Parathyroid adenoma (tissue), 2 donors: ENCODE measurements at regions not wholly inside any gene's neighbourhood (a gene's known extent, or its start where the extent isn't known, plus 50 kb on each side); places are given as distances from the start of the nearest gene placed in this dataset.

Experiments
- H2AFZ ChIP-seq: fragments of 300-600 bp; sonication (generic); one replicate; pipeline ENCODE4 v1.7.0; 2017; ENCODE audit warnings: antibody characterized with exemption, mild to moderate bottlenecking
- H3K27ac ChIP-seq: fragments of 300-600 bp; sonication (generic); one replicate; pipeline ENCODE4 v1.7.0; 2017
- H3K27me3 ChIP-seq: fragments of 300-600 bp; sonication (generic); one replicate; pipeline ENCODE4 v1.7.0; 2017; ENCODE audit warnings: low read length; ENCODE audit not compliant: control insufficient read depth, insufficient read depth
- H3K36me3 ChIP-seq: fragments of 300-600 bp; sonication (generic); one replicate; pipeline ENCODE4 v1.7.0; 2017; ENCODE audit warnings: low read length; ENCODE audit not compliant: control insufficient read depth, insufficient read depth
- H3K4me1 ChIP-seq: fragments of 300-600 bp; sonication (generic); one replicate; pipeline ENCODE4 v1.7.0; 2017; ENCODE audit warnings: control low read depth
- H3K4me2 ChIP-seq: fragments of 300-600 bp; sonication (generic); one replicate; pipeline ENCODE4 v1.7.0; 2017; ENCODE audit warnings: low read length
- H3K4me3 ChIP-seq: fragments of 300-600 bp; sonication (generic); one replicate; pipeline ENCODE4 v1.7.0; 2017; ENCODE audit warnings: low read depth, low read length
- H3K79me2 ChIP-seq: fragments of 300-600 bp; sonication (generic); one replicate; pipeline ENCODE4 v1.7.0; 2017; ENCODE audit warnings: control low read depth
- H3K9ac ChIP-seq: fragments of 300-600 bp; sonication (generic); one replicate; pipeline ENCODE4 v1.7.0; 2017; ENCODE audit warnings: mild to moderate bottlenecking
- H3K9me3 ChIP-seq: fragments of 300-600 bp; sonication (generic); one replicate; pipeline ENCODE4 v1.7.0; 2017; ENCODE audit warnings: low read length; ENCODE audit not compliant: control insufficient read depth
- TF ChIP-seq, protein P1 (sequence below): fragments of 300-600 bp; sonication (generic); IDR thresholded peaks from one replicate; pipeline ENCODE4 v1.7.0; 2017; ENCODE audit warnings: antibody characterized with exemption, mild to moderate bottlenecking
- donor health status: primary hyperparathyroidism.

DNA sequence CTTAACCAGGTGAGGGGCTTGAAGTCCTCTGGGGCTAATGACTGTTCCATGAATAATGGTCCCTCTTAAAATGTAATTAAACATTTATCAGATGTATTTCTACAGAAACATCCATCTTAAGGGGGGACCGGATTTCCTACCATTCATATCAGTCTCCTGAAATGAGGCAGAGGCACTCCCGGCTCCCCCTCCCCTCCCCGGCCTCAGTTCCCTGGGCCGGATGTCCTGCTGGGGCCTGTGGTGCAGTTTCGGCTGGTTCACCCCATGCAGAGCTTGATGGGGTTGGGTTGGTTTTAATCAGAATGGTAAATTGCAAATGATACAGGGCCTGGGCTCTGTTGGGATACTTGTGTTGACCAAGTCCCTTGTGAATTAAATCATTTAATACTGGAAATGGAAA lies 349.4 kb downstream of the PREX1 start:
- TF ChIP-seq, protein P1, sequence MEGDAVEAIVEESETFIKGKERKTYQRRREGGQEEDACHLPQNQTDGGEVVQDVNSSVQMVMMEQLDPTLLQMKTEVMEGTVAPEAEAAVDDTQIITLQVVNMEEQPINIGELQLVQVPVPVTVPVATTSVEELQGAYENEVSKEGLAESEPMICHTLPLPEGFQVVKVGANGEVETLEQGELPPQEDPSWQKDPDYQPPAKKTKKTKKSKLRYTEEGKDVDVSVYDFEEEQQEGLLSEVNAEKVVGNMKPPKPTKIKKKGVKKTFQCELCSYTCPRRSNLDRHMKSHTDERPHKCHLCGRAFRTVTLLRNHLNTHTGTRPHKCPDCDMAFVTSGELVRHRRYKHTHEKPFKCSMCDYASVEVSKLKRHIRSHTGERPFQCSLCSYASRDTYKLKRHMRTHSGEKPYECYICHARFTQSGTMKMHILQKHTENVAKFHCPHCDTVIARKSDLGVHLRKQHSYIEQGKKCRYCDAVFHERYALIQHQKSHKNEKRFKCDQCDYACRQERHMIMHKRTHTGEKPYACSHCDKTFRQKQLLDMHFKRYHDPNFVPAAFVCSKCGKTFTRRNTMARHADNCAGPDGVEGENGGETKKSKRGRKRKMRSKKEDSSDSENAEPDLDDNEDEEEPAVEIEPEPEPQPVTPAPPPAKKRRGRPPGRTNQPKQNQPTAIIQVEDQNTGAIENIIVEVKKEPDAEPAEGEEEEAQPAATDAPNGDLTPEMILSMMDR, result no peak
- Histone ChIP-seq H3K9ac (no peak overlapping the region), H3K4me1 (peaks cover 3% of the 10 kb centered on the region), H3K79me2 (no peaks in the 10 kb centered on the region), H3K9me3 (no peaks in the 10 kb centered on the region), H3K27ac (no peak overlapping the region), H3K4me3 (no peak overlapping the region), H2AFZ (no peak overlapping the region), H3K4me2 (no peak overlapping the region), H3K36me3 (no peaks in the 10 kb centered on the region), H3K27me3 (no peaks in the 10 kb centered on the region)

DNA sequence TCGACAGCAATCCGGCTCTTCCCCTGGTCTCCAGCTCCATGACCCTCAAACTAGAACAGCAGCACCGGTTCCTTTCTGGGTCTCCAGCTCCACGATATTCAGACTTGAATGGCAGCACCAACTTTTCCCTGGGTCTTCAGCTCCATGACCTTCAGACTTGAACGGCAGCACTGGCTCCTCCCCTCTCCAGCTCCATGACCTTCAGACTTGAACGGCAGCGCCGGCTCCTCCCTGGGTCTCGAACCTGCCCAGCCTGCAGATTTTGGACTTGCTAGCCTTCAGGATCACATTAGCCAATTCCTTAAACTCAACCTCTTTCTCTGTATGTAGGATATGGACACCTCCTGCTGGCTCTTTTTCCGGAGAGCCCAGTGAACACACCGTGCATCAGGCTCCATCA lies 350.9 kb downstream of the PREX1 start:
- TF ChIP-seq, protein P1, result no peak

DNA sequence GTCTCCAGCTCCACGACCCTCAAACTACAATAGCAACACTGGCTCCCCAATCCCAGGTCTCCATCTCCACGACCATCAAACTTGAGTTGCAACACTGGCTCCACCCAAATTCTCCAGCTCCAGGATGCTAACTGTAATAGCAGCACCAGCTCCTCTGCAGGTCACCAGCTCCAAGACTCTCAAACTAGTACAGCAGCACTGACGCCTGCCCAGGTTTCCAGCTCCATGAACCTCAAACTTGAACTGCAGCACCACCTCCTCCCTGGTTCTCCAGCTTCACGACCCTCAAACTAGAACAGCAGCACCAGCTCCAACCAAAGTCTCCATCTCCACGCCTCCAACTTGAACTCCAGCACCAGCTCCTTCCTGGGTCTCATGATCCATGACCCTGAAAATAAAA lies 353.8 kb downstream of the PREX1 start:
- no peaks in the 10 kb centered on the region for H3K36me3 ChIP-seq
- no peaks in the 10 kb centered on the region for H3K4me1 ChIP-seq
- no peak overlapping the region for H3K4me2 ChIP-seq
- H3K4me3 ChIP-seq, result no peak overlapping the region
- H3K27me3 ChIP-seq, result no peaks in the 10 kb centered on the region
- H2AFZ ChIP-seq, result no peak overlapping the region
- H3K9ac ChIP-seq, result no peak overlapping the region
- TF ChIP-seq, protein P1, result no peak
- H3K27ac ChIP-seq, result no peak overlapping the region
- no peaks in the 10 kb centered on the region for H3K9me3 ChIP-seq
- H3K79me2 ChIP-seq, result no peaks in the 10 kb centered on the region

More for the DNA sequence above, 350.9 kb downstream of the PREX1 start:
- Histone ChIP-seq H3K4me2 (no peak overlapping the region), H3K27me3 (no peaks in the 10 kb centered on the region), H3K9ac (no peak overlapping the region), H3K4me1 (peaks cover 3% of the 10 kb centered on the region), H3K27ac (no peak overlapping the region), H3K4me3 (no peak overlapping the region), H3K79me2 (no peaks in the 10 kb centered on the region), H2AFZ (no peak overlapping the region), H3K9me3 (no peaks in the 10 kb centered on the region), H3K36me3 (no peaks in the 10 kb centered on the region)

DNA sequence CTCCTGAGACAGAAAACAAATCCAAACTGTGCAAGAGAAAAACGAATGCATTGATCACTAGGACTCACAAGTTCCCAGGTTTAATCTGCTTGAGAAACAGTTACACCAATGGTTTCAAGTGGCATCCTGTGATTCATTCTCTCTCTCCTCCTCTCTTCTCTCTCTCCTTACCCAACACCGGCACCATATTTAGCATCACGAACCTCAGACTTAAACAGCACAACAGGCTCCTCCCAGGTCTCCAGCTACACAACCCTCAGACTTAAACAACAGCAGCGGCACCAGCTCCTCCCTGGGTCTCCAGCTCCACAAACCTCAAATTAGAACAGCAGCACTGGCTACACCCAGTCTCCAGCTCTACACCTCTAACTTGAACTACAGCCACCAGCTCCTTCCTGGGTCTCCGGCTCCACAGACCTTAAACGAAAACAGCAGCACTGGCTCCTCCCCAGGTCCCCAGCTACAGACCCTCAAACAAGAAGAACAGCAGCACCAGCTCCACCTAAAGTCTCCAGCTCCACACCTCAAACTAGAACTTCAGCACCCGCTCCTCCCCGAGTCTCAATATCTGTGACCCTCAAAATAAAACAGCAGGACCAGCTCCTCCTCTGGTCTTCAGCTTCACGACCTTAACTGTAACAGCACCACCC lies 355.9 kb downstream of the PREX1 start:
- H3K9me3 ChIP-seq, result no peaks in the 10 kb centered on the region

More for the DNA sequence above, 355.9 kb downstream of the PREX1 start:
- H2AFZ ChIP-seq, result no peak overlapping the region
- no peaks in the 10 kb centered on the region for H3K36me3 ChIP-seq
- TF ChIP-seq, protein P1, result no peak
- H3K27me3 ChIP-seq, result no peaks in the 10 kb centered on the region
- H3K4me1 ChIP-seq, result peaks cover 7% of the 10 kb centered on the region
- no peak overlapping the region for H3K27ac ChIP-seq
- H3K9ac ChIP-seq, result no peak overlapping the region
- H3K79me2 ChIP-seq, result no peaks in the 10 kb centered on the region
- no peak overlapping the region for H3K4me3 ChIP-seq
- H3K4me2 ChIP-seq, result no peak overlapping the region
